Umbilical cord (tissue), 1 donor: ENCODE measurements at regions not wholly inside any gene's neighbourhood (a gene's known extent, or its start where the extent isn't known, plus 50 kb on each side); places are given as distances from the start of the nearest gene placed in this dataset.

Experiments used
- DNase-seq: peaks from one replicate; pipeline ENCODE4 v3.0.0-alpha.2; 2015; ENCODE audit warnings: low spot score

GRCh38 chr3:20914310-20914709, 728.3 kb upstream of the SGO1 start:
- DNase-seq = peak; percentile 43

DNA sequence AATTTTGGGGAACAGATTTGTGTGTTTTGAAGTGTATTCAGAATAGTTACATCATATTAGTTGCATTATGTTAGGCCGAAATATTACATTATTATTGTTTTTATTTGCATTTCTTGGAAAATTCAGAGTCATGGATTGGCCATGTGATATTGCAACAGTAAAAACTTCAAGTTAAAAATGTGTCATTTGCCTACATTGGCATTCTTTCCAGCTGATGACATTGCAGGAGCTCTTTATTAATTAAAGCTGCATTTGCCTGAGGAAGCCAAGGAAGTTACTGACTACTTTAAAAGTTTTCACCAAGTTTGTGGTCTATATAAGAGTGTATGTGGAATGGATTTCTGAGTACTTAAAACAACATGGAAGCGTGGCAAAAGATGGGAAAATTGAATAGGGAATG, 726.4 kb upstream of the SGO1 start:
- DNase-seq = no peak

GRCh38 chr3:20909511-20909910, 723.5 kb upstream of the SGO1 start:
- DNase-seq = no peak

DNA sequence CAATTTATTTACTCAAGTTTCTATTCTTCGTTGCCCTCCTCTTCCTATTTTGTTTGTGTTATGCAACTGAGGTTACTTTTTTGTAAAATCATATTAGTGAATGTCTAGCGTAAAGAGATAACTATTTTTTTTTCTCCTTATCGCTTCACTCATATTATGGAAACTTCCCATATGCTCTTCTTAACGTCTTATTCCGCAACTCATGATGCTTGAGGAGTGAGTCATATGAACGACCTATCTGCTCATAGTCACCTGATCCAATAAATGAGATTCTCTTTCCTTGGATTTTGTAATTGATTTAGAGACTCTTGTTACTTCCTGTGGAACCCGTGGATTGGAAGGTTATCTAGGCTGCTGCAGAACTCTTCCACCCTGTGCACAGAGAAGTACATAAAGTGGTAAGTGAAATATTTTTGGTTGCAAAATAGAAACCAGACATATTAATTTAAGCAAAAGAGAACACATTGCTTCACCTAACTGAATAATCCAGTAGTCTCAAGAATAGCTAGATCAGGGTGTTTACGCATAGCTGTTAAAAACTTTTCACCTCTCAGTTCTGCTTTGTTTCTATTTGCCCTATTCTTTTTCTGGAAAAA, 719.3 kb upstream of the SGO1 start:
- DNase-seq = peak; percentile 74

- peak; percentile 85 for DNase-seq
Measured at GRCh38 chr3:20904671-20905070, 718.7 kb upstream of the SGO1 start.

DNA sequence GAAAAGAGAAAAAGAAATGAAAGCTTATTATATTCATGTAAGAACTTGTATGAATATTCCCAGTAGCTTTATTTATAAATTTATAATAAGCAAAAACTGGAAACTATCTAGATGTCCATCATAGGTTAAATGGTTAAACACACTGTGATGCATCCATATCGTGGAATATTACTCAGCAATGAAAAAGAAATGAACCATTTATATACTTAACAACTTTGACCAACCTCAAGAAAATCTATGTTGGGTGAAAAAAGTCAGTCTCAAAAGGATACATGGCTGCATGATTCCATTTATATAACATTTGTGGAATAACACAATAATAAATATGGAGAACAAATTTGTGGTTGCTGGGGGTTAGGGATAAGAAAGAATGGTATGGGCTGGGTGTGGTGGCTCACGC, 713.0 kb upstream of the SGO1 start:
- DNase-seq = no peak

DNA sequence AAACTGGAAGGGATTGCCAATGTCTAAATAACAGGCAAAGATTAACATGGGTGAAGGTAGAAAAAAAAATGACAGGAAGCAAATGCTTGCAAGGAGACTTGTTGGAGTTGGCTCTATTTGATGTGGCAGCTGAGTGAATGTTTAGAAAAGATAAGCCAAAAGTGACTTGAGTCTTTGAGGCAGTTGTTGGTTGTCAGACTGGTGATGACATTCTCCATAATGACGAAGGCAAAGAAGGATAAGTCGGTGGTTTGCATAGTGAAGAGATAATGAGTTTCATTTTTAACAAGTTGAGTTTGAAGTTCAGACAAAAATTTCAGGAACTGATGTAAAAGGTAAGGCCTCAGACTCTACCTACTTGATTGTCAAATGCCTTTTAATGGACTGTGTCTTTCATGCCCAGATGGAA, 704.1 kb upstream of the SGO1 start:
- no peak for DNase-seq

GRCh38 chr3:20878691-20879090, 692.7 kb upstream of the SGO1 start:
- DNase-seq = peak; percentile 27

DNA sequence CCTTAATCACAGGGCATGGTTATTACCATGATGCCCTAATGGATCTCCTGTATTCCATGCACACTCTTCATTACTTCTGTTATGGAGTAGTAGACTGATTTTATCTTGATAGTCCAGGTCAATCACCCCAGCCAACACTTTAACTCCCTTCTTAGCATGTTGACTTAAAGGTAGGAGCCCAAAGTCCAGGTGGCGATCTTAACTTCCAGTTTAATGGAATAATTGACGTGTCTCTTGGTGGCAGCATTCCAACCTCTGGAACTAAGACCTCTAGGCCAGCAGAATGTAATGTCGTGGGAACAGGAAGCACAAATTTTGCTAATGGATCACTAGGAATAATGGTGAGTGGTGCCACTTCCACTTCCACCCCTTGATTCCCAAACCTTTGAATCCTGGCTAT, 687.2 kb upstream of the SGO1 start:
- no peak for DNase-seq

DNA sequence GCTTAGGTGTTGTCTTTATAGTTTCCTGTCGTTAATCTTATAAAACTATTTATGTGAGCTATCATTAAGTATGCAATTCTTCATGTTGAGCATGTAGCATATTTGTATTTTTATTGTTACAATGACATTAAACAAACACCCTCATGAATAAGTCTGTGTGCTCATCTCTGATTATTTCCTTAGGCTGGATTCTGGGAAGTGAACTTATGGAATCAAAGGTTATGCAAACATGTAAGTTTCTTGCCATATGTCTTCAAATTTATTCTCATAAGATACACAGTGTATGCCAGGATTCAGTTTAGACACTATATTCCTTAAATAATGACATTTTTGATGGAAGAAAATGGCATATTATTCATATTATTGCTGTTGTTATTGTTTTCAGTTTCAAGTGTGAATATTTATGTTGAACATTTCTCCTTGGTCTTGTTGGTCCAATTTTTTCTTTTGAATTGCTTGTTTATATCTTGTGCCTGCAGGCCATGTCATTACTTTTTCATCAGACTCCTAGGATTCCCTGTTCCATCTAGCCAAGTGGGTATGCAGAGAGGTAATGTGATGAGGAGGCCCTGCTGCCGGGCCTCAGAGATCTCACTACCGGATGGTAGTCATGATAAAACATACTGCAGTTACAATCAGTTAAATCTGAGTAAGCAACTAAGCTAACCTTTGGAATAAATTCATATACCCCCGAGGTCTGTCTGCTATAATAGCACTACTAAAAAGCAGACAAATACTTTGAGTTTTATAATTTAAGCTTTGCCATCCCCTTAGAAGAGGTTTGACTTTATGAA, 684.3 kb upstream of the SGO1 start:
- DNase-seq = peak; percentile 69

- no peak for DNase-seq
Measured at GRCh38 chr3:20865803-20866202, 679.8 kb upstream of the SGO1 start.

DNA sequence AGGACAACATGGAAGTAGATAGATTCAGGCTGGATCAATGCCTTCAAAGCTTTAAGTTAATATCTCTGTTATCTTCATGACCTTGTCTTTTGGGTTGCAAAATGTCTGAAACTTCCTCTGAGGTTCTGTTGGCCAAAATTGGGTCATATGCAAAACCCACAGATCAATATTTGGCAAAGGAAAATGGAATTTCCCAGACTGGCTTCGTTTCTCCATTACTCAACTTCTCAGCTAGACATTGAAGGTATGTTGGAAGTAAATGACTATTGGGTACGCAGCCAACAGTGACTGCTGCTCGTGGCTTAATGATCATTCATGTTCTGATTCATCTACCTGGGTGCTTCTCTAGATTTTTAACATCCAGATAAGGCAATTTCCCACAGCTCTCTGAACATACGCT, 675.4 kb upstream of the SGO1 start:
- no peak for DNase-seq

- peak; percentile 30 for DNase-seq
Measured at GRCh38 chr3:20857636-20858035, 671.6 kb upstream of the SGO1 start.

DNA sequence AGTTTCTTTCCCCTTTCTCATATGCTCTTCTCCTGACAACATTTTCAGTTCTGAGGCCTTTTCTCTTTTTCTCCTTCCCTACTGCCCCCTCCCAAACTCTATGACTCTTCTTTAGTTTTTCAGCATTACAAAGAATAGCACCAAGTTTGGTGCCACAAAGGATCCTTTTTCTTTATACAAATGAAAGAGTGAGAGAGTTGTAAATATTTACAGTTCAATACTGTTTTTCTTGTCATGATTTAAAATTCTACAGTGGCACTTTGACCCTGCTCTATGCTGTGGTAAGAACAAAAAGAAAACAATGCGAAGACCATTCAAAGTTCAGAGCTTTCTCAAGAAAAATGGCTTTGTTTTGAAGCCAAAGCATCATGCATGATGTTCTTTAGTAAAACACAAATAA, 667.9 kb upstream of the SGO1 start:
- DNase-seq = no peak

DNA sequence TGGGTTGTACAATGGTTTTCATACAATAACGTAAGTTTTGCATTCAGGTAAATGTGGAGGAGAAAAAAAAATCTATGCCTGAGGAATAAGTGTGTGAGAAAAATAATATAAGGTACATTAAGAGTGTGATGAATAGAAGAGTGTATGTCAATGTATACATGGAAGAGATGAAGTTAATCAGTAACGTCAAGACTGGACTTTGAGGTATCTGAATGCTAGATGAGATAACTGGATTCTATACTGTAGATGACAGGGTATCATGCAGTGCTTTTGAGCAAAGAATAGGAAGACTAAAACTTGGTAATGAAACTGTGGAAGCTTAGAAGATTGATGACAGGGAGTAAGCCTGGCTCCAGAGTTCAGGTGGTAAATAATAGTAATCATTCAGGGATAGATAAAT, 666.7 kb upstream of the SGO1 start:
- DNase-seq = no peak

DNA sequence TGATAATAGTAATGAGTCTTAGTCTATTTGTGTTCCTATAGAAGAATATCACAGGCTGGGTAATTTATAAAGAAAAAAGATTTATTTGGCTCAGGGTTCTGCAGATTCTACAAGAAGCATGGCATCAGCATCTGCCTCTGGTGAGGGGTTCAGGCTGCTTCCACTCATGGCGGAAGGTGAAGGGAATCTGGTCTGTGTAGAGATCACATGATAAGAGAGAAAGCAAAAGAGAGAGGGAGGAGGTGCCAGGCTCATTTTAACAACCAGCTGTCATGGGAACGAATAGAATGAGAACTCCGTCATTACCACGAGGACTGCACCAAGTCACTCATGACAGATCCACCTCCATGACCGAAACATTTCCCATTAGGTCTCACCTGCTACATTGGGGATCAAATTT, 664.0 kb upstream of the SGO1 start:
- no peak for DNase-seq

- DNase-seq = peak; percentile 78
Measured at GRCh38 chr3:20846832-20847231, 660.8 kb upstream of the SGO1 start.

DNA sequence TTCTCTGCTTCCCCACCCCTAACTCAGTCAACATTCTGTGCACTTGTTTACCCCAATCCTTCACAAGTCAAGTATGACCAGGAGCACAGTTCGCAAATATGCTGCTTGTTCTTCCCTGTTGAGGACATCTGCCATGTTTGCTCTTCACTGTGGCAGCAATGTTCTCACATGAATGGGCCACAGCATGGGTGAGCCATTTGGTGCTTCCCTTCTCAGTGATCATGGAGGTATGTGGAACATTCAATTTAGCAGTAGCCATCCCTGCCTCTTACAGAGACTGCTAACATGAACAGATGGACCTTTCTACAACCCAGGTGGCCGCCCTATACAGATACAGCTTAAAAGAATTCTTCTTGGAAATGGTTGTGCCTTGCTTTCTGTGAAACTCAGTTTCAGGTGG, 660.1 kb upstream of the SGO1 start:
- no peak for DNase-seq

DNA sequence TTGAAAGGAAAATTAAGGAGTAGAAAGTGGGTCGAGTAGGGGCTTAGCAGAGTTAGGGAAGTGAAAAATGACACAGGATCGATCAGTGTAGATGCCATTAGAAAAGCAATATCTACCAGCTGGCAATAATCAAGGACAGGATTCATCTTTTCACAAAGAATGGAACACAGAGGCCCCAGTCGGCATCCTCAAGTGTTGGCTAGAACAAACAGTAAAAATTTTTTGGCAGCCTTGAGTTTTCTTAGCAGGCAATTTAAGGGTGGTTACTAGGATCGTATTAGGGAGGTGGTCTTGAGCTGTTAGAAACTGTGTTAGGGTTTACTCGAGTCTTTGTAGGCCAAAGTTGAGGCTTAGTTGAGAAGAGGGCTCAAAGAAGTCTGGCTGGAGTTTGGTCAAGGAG, 658.8 kb upstream of the SGO1 start:
- DNase-seq = no peak

GRCh38 chr3:20842594-20843436, 656.8 kb upstream of the SGO1 start:
- peak; percentile 59 for DNase-seq

DNA sequence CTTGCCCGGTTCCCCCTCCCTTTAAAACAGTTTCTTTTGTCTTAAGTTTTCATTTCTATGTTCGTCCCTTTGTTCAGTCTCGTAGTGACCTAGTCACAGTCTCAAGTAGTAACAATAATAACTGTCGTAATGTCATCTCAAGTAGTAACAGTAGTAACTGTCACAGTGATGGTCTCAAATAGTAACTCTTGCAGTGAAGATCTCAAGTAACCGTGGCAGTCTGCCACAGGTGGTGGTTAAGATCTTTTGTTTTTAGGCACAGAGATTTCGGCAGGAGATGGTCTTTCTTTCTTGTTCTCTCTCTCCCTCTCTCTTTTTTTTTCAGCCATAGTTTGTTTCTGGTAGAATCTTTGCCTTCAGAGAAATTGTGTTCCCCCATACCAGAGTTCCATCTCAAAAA, 656.0 kb upstream of the SGO1 start:
- no peak for DNase-seq

DNA sequence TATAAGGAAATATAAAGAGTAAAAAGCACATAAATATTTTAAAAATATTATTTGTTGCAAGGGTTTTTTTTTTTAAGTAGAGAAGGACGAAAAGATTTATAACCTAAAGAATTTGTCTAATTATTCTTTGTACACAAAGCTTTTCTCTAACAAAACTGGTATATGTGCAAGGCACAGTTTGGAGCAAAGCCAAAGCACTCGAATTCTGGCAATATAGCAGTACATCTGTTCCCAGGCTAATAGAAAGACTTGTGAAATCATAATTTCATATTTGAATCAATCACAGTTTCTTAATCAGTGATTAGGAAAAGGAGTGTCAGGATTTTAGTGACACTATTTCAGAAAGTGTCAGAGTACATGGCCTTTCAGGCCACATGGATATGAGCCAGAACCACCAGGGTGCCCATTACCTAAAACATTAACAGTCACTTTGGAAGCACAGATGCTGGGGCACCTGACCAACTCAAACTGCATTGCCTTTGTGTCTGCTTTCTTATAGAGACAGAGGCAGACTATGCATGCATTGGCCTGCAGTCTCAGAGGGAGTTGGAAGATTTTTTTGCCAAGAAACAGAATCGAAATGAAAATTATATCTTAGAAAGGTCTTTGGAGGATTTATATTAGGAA, 651.8 kb upstream of the SGO1 start:
- DNase-seq = no peak
